CD4-positive, alpha-beta T cell treated with Interleukin-6 at 100 ng/mL for 8 hours (primary cell): ENCODE measurements at regions not wholly inside any gene's neighbourhood (a gene's known extent, or its start where the extent isn't known, plus 50 kb on each side); places are given as distances from the start of the nearest gene placed in this dataset.

ENCODE experiments used
- DNase-seq: peaks from one replicate; pipeline ENCODE4 v3.0.0-alpha.2; 2020; ENCODE audit warnings: mixed read lengths, low spot score

DNA sequence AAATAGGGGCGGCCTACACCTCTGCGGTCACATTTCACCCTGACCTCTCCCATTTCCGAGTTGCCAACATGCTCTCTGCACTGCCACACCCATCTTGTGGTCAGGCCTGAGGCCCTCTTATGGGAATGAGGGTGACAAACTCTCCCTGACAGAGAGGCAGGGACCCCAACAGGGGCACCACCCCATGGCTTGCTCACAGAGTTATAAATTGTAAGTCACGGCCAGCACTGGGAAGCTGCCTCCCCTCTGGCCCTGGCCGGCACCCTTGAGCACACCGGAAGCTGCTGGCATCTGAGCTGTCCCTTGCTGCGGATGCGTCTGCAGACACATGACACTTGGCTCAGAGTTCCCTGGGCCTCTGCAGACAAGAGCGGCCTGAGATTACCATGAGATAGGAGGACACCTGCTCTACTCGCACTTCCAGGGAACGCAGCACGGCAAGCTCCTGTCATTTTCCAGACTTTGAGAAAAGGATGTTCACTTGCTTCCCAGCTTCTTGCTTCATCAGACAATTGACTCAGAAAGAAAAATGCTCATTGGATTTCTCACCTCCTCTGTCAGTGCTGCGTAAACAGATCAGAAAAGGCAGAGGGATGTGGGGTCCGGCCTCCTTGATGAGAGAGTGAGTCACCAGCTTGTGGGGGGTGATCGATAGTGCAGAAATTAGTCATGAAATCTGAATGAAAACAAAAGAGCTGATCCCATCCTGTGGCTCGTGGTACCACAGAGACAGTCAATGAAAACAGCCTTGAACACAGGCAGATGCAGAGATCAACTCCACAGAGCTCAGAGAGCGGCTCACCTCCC, 269.8 kb downstream of the SYK start:
- no peak for DNase-seq

DNA sequence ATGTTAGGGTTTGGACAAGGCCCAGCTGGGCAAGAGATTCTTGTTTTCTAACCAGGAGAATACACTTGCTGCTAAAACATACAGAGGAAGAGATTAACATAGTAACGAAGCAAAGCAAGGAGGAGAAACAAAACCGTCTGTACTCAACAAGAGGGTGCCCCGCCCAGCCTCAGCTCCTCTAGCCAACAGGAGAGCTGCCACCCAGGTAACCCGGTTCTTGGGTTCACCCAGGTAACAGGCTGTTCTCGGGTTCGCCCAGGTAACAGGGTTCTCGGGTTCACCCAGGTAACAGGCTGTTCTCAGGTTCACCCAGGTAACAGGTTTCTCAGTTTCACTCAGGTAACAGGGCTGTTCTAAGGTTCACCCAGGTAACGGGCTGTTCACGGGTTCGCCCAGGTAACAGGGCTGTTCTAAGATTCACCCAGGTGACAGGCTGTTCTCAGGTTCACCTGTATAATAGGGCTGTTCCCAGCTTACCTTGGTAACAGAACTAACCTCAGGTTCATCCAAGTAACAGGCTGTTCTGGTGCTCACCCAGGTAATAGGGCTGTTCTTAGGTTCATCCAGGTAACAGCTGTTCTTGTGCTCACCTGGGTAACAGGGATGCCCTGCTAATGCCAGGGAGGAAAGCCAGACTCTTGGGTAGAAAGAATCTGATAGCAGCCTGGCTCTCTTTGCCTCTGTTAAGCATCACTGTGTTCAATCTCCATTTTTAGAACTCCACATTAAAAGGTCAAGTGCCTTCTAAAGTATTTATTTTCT, 271.6 kb downstream of the SYK start:
- DNase-seq = no peak

DNA sequence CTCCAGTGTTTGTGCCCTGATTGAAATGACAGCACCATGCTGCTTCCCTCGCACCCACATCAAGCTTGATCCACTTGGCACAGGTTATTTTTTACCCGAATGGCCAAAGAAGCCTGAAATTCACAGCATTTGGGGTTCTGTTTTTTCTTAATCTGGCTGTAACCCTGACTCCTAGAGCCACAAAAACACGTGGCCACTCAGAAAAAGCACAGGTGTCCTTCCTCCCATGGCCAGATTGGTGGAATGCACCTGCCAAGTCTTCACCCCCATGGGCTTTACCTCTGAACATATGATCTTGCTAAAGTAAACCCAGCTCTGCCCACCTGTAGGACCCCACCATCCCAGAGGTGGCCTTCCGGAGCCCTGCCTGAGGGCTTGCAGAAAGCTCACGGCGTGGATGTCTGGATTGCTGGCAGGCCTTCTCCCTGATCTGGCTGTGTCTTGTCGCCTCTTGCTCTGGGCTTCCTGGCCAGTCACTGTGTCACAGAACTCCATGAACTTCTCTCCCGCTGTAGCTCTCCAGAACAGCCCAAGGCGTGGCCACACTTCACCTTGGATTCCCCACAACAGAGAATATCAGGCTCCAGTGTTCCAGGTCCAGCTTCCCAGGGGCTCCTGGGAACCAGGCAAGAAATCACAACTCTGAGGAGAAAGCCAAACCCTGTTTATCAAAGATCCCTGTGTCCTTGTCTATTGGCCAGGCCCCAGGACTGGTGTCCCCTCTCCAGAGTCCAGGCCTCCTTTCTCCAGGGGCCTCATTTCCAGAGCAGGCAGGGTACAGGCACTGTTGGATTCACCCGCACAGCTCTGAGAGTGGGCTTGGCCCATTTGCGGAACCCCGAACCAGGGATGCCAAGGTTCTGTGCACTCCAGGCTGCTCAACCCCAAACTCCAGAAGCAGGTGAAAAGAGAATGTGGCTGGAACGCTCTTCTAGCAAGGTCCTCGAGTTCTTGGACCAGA, 272.5 kb downstream of the SYK start:
- no peak for DNase-seq

DNA sequence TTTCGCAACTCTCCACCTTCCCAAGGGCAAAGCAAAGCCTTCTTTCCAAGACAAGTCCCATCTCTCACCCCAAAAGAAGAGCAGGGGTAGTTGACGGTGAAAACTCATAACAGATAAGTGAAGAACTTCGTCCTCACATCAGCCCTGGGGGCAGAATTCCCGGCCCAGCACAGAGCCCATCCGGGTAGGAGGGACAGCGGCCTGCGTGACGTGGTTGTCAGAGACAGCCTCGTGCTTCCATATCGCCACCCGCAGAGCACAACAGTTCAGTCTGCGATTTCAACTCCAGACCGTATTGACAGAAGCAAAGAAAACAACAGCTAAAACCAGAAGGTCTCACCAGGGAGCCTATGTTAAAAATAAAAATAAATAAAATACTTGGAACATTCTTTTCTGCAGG, 273.2 kb downstream of the SYK start:
- DNase-seq = no peak

DNA sequence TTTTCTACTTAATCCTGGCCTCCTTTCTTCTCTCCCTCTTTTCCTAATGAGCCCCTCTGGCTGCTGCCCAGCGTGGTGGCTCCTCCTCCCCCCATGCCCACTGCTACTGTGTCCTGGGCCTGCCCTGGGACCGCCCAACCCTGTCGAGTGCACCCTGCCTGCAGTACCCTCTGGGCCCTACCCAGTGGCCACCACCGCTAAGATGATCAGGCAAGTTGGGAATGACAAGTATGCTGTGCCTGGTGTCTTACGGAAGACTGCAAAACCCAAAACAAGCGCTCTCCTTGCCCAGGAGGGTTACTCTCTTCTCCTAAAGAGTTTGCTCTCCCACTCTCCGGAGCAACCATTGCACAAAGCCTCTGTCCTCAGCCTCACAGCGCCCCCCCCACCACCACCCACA, 273.7 kb downstream of the SYK start:
- no peak for DNase-seq

DNA sequence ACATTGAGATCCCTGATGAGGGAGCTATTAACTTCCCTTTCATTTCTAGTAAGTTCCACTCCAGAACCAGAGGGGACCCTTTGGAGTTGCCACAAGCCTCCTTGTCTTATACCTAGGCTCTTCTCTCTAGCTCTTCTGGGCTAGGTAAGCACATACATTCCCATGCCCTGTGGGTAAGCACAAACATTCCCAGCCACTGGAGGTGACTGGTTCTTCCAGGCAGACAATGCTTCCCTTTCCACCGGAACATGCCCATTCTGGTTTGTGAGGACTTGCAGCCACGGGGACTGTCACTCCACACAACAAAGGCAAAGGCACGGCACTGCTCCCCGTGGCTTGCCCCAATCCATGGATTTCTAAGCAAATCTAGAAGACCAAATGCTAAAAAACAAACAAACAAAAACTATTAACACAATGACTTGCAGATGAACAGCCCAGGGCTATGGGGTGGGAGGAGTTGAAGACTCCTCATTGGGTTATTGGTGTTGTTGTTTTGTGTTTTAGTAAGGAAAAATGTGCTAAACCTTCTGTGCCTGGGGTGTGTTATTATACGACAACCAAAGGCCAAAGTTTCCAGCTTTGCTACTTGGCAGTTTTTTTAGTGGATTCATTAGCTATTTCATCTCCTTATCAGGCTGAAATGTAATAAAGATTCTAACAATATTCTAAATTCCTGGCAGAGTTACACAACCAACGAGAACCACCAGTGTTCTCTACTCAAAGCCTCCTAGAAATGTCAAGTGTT, 276.2 kb downstream of the SYK start:
- no peak for DNase-seq

DNA sequence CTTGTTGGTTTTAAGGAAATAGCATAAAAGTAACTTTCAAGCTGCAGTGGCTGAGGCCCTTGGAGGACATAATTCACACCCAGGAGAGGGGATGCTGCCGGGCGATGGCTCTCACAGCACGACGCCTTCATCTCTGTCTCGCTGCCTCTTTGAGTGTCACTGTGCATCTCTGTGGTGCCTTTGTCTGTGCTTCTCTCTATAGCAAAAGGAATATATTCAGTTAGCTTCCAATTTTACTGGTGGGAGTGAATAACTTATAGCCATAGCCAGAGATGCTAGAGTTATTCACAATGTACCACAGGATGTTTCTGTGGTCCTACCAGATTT, 276.7 kb downstream of the SYK start:
- DNase-seq = no peak

DNA sequence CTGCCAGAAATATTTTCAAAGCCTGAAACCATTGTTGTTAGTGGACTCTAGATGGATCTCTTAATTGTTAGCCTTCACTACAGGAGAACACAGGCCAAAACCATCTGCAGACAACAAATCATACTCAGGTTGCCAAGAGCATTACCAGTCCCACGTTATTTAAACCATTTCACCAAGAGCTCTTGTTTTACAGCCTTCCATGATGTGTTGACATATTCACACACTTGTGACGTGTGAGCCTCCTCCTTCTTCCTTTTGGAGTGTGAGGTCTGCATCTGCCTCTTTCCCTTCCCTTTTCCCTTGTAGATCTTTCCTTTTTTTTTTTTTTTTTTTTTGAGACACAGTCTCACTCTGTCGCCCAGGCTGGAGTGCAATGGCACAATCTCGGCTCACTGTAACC, 279.0 kb downstream of the AUH start:
- DNase-seq = no peak

DNA sequence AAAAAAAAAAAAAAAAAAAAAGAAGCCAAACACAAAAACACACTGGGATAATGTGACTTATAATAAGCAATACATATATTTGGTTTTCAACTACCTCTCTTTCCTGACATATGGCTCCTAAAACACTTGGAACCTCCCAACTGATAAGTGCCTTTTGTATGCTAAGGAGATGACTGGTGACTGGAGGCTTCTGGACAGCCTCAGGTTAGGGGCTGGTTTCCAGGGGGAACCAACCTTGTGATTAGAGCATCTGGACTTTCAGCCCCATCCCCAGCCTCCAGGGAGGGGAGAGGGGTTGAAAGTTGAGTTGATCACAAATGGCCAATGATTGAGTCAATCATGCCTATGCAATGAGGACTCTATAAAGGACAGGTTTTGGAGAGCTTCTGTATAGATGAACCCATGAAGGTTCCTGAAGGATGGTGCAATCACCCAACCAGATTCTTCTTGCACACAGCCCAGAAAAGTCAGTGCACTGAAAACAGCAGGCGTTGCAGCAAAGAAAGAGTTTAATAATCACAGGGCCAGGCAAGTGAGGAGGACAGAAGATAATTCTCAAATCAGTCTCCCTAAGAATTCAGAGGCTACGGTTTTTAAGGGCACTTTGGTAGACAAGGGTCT, 276.7 kb downstream of the AUH start:
- no peak for DNase-seq

DNA sequence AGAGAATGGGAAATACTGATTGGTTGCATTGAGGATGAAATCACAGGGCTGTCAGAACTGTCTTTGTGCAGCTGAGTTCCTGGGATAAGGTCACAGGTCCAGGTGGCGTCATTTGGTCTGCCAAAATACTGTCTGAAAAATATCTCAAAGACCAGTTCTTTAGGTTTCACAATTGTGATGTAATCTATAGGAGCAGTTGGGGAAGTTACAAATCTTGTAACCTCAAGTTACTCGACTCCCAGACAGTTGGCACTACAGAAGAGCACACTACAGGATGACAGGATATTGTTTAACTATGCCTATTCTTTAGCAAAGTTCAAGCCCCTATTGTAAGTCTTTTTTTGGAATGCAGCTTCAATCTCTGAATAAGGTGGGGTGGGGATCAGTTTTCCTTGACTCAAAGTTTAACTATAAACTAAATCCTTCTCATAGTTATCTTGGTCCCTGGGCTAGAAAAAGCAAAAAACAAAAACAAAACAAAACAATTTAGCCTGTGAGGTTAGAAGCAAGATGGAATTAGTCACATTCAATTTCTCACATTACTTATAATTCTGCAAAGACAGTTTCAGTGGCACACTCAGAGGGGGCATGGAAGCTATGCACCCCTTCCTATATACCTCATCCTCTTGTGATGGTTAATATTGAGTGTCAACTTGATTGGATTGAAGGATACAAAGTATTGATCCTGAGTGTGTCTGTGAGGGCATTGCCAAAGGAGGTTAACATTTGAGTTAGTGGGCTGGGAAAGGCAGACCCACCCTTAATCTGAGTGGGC, 276.0 kb downstream of the AUH start:
- no peak for DNase-seq

DNA sequence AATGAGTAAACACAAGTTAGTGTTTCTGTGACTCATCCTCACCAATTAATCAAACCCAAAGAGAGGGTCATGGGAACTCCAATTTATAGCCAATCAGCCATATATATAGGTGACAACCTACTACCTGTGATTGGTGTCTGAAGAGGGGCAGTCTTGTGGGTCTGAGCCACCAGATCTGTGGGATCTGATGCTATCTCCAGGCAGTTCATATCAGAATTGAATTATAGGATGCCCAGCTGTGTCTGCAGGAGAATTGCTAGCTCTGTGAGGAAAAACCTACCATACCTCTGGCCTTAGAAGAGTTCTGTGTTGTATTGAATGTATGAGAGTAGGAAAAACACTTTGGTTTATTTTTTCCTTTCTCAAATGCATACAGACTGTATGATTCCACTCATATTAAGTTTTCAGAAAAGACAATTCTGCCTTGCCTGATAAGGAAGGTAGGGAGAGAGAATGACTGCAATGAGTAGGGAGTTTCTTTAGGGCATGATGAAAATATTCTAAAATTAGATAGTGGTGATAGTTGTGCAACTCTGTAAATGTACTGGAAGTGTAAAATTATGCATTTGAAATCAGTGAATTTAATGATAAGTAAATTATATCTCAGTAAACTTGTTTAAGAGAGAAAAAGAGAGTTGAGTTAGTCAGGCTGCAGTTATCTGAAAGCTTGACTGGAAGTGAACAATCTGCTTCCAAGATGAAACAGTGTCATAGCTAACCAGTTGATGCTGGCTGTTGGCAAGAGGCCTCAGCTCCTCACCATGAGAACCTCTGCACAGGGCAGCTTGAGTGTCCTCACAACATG, 274.9 kb downstream of the AUH start:
- DNase-seq = no peak

DNA sequence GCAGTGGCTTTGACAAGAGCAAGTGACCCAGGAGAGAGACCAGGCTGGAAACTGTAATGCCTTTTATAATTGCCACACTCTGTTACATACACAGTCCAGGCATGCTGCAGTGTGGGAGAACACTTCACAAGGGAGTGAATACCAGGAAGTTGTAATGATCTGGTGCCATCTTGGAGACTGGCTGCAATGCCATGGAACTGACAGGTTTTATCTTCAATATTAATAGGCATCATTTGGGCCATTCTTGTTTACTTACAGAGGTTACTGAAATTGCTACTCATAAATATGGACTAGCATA, 274.3 kb downstream of the AUH start:
- no peak for DNase-seq

DNA sequence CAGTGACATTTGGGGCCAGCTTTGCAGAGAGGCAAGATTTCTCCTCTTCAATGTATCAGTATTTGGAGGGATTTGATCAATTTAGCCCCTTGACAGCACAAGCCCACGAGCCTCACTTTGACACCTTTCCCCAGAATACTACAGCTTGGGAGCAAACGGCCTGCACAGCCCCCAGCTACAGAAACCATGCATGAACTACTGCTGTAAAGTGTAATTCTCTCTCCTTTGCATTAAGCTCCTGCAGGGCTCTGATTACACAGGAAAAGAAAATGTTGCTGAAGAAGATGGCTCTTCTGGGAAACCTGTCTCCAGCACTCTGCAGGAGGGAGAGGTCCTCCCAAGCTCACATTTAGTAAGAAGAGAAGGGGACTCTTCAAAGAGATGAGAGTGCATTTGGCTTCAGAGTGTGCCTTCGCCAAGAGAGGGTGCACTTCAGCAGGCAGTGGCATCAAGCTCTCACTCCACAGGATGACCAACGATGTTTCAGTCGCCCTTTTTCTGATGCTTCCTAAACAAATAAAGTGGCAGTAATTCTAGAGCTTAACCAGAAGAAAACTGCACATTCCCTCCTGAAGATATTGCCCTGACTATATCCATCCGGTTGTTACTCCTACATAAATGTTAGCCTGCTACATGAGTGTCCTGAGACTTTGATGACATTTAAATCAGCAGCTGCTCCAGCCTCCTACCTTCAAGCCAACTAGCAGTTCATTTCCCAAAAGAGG, 272.2 kb downstream of the AUH start:
- no peak for DNase-seq

DNA sequence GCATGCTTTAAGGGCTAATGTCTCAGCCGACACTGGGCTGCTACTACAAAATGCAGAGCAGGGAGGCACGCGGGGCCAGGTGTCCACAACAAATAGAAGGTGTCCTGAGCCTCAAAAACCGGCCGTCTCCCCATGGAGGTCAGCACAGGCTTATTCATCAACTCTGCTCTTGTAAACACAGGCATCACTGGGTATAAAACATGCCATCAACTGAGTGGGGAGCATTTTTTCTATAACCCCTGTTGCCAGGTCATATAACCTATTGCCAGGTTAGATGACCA, 271.6 kb downstream of the AUH start:
- DNase-seq = no peak

DNA sequence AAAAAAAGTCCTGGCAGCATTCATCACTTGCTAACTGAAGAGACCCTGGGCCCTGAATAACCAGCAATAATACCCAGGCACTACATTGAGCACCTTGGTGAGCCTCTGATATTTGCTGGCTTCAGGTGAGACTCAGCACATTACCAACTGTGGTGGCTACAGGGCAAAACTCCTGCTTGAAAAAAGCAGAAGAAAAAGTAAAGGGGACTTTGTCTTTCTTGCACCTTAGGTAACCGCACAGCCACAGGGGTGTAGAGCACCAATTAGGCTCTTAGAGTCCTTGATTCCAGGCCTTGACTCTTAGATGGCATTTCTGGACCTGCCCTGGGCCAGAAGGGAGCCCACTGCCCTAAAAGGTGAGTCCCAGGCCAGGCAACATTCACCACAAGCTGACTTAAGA, 269.5 kb downstream of the AUH start:
- no peak for DNase-seq

DNA sequence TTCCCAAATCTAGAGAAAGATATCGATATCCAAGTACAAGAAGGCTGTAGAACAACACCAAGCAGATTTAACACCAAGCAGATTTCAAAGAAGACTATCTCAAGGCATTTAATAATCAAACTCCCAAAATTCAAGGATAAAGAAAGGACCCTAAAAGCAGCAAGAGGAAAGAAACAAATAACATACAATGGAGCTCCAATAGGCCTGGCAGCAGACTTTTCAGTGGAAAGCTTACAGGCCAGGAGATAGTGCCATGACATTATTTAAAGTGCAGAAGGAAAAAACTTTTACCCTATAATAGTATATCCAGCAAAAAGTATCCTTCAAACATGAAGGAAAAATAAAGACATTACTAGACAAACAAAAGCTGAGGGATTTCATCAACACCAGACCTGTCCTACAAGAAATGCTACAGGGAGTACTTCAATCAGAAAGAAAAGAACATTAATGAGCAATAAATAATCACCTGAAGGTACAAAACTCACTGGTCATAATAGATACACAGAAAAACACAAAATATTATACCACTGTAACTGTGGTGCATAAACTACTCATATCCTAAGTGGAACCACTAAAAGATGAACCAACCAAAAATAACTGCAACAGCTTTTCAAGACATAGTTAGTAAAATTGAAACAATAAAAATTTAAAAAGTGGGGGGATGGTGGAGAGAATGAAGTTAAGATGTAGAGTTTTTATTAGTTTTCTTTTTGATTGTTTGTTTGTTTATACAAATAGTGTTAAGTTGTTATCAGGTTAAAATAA, 267.2 kb downstream of the AUH start:
- DNase-seq = no peak

DNA sequence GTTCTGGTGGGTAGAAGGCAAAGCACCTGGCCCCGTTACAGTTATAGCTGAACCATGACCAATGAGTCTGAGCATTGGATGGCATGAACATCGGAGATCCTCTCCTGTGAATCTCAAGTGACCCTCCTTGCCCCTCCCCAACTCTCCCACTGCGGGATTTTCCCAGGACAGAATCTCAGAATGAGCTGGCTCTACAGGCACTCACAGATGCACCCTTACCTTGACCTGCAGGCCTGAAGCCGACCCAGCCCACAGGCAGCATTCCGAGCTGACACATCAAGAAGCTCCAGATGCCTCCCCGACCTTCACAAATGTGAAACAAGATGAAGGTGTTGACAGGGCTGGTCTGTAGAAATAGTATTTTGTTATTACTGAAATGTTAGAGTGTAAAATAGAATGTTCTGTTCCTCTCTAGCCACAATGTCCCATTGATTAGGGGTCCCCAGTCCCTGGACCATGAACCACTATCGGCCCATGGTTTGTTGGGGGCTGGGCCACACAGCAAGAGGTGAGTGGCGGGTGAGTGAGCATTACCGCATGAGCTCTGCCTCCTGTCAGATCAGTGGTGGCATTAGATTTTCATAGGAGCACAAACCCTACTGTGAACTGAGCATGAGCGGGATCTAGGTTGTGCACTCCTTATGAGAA, 263.4 kb downstream of the AUH start:
- no peak for DNase-seq

DNA sequence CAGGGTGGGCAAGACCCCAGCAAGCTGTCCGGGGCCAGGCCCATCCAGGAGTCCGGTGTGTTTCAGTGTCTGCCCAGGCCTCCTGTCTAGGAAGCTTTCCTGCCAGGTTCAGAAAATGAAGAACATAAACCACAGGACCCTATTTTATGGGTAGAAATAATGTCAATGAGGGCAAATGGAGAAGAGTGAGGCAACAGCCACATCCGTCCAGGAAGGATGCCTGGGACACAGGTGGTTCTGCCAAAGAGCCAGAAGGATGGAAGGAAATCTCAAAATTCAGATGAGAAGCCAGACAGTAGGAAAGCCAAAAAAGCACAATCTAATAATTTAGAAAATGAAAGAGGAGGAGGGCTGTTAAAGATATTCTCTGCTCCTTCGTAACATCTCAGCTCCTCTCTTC, 262.3 kb downstream of the AUH start:
- no peak for DNase-seq
